MM.1S (cell line): ENCODE measurements at regions not wholly inside any gene's neighbourhood (a gene's known extent, or its start where the extent isn't known, plus 50 kb on each side); places are given as distances from the start of the nearest gene placed in this dataset.

Source experiments
- DNase-seq: peaks from one replicate; pipeline ENCODE4 v3.0.0-alpha.2; 2015
- H2AFZ ChIP-seq: fragments of 300-600 bp; sonication (generic); 2 replicates; pipeline ENCODE4 v1.6.0; 2016; ENCODE audit warnings: antibody characterized with exemption, low read length
- H3F3A ChIP-seq: fragments of 300-600 bp; sonication (generic); 2 replicates; pipeline ENCODE4 v1.6.1; 2016; ENCODE audit warnings: mild to moderate bottlenecking, antibody characterized with exemption, low read length, moderate library complexity, mixed read lengths; ENCODE audit not compliant: insufficient read depth
- H3K27ac ChIP-seq: fragments of 300-600 bp; sonication (generic); 2 replicates; pipeline ENCODE4 v1.5.1; 2016; ENCODE audit warnings: mild to moderate bottlenecking, low read length
- H3K27me3 ChIP-seq: fragments of 300-600 bp; sonication (generic); replicated peaks from 2 replicates; pipeline ENCODE4 v1.6.0; 2016; ENCODE audit warnings: low read length; ENCODE audit not compliant: insufficient read depth
- H3K36me3 ChIP-seq: fragments of 300-600 bp; sonication (generic); replicated peaks from 2 replicates; pipeline ENCODE4 v1.6.1; 2016; ENCODE audit warnings: mild to moderate bottlenecking, low read length, mixed read lengths; ENCODE audit not compliant: insufficient read depth
- H3K4me1 ChIP-seq: fragments of 300-600 bp; sonication (generic); 2 replicates; pipeline ENCODE4 v1.6.1; 2016; ENCODE audit warnings: low read length, mixed read lengths
- H3K4me2 ChIP-seq: fragments of 300-600 bp; sonication (generic); 2 replicates; pipeline ENCODE4 v1.6.0; 2016; ENCODE audit warnings: low read depth, low read length
- H3K4me3 ChIP-seq: fragments of 300-600 bp; sonication (generic); 2 replicates; pipeline ENCODE4 v1.5.1; 2016; ENCODE audit warnings: low read length, mixed read lengths
- H3K79me2 ChIP-seq: fragments of 300-600 bp; sonication (generic); 2 replicates; pipeline ENCODE4 v1.6.1; 2016; ENCODE audit warnings: mixed run types, low read length, mixed read lengths
- H3K9ac ChIP-seq: fragments of 300-600 bp; sonication (generic); 2 replicates; pipeline ENCODE4 v1.6.1; 2016; ENCODE audit warnings: low read length, mixed read lengths
- H3K9me2 ChIP-seq: fragments of 300-600 bp; sonication (generic); replicated peaks from 2 replicates; pipeline ENCODE4 v1.6.1; 2016; ENCODE audit warnings: mild to moderate bottlenecking, low read length, mixed read lengths; ENCODE audit not compliant: insufficient read depth
- H3K9me3 ChIP-seq: fragments of 300-600 bp; sonication (generic); replicated peaks from 2 replicates; pipeline ENCODE4 v1.6.1; 2016; ENCODE audit warnings: mild to moderate bottlenecking, low read length, mixed read lengths; ENCODE audit not compliant: insufficient read depth
- H4K20me1 ChIP-seq: fragments of 300-600 bp; sonication (generic); 2 replicates; pipeline ENCODE4 v1.6.1; 2016; ENCODE audit warnings: mild to moderate bottlenecking, low read length, moderate library complexity, mixed read lengths; ENCODE audit not compliant: insufficient read depth
- EZH2 ChIP-seq: fragments of 300-600 bp; sonication (generic); optimal IDR thresholded peaks from 2 replicates; pipeline ENCODE3; 2017; ENCODE audit warnings: low read depth, mild to moderate bottlenecking, antibody characterized with exemption, low read length, mixed read lengths
- EZH2phosphoT487 ChIP-seq: fragments of 300-600 bp; sonication (generic); IDR thresholded peaks from 2 replicates; pipeline ENCODE4 v1.6.1; 2018; ENCODE audit warnings: antibody characterized with exemption, low read length
- TF ChIP-seq, protein P1 (sequence below): fragments of 300-600 bp; sonication (generic); IDR thresholded peaks from 2 replicates; pipeline ENCODE4 v1.5.1; 2016; ENCODE audit warnings: antibody characterized with exemption, low read length, mixed read lengths

DNA sequence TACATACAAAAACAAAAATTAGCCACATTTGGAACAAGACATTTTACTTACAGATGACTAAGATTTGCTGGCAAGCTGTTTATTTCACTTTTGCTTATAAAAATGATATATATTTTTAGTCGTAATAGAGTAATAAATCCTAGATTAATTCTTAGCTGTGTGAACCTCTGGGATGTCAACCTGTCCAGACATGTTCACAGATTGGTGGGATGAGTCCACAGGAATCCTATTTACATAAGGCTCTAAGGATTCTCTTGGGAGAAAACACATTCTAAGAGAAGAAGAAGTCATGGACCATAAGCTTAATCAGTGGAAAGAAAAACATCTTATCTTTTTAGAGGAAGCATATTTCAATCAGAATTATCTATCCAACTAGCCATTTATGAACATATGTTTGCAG, 797.4 kb downstream of the C12orf50 start:
- Histone ChIP-seq H3K9me3 (no peaks in the 10 kb centered on the region), H4K20me1 (no peaks in the 10 kb centered on the region), H3K4me2 (no peak overlapping the region), H3F3A (no peaks in the 10 kb centered on the region), H3K4me3 (no peak overlapping the region), H3K9ac (no peak overlapping the region), H3K9me2 (no peaks in the 10 kb centered on the region), H3K27me3 (no peaks in the 10 kb centered on the region), H3K79me2 (no peaks in the 10 kb centered on the region), H3K4me1 (no peaks in the 10 kb centered on the region), H3K27ac (no peak overlapping the region), H2AFZ (no peak overlapping the region), H3K36me3 (no peaks in the 10 kb centered on the region)
- DNase-seq: no peak
- TF ChIP-seq, protein P1, sequence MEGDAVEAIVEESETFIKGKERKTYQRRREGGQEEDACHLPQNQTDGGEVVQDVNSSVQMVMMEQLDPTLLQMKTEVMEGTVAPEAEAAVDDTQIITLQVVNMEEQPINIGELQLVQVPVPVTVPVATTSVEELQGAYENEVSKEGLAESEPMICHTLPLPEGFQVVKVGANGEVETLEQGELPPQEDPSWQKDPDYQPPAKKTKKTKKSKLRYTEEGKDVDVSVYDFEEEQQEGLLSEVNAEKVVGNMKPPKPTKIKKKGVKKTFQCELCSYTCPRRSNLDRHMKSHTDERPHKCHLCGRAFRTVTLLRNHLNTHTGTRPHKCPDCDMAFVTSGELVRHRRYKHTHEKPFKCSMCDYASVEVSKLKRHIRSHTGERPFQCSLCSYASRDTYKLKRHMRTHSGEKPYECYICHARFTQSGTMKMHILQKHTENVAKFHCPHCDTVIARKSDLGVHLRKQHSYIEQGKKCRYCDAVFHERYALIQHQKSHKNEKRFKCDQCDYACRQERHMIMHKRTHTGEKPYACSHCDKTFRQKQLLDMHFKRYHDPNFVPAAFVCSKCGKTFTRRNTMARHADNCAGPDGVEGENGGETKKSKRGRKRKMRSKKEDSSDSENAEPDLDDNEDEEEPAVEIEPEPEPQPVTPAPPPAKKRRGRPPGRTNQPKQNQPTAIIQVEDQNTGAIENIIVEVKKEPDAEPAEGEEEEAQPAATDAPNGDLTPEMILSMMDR: no peak
- TF ChIP-seq EZH2phosphoT487: no peak
- no peak for TF ChIP-seq EZH2

DNA sequence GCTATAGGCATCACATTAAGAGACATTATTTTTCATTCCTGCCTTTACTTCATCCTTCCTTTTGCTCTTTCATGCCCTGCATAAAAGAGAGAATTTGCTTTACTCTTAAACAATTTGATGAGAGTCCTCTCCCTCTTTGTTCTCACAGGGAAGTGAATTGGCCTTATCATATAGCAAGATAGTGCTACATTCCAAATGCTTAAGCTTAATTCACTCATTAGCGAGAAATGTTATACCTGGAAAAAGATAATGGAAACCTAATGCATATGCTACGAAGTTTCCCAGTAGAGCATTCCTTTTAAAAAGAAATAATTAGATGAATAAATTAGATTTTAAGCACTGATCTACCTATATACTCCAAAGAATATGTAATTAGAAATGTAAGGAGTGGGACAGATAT, 798.8 kb downstream of the C12orf50 start:
- no peak overlapping the region for H3K27ac ChIP-seq

GRCh38 chr12:87227162-87227561, 802.0 kb downstream of the C12orf50 start:
- Histone ChIP-seq H3K27me3 (no peaks in the 10 kb centered on the region), H3F3A (no peaks in the 10 kb centered on the region), H3K9me2 (no peaks in the 10 kb centered on the region), H3K9me3 (no peaks in the 10 kb centered on the region), H4K20me1 (no peaks in the 10 kb centered on the region), H3K36me3 (no peaks in the 10 kb centered on the region), H3K9ac (no peak overlapping the region), H3K4me3 (no peak overlapping the region), H3K4me1 (no peaks in the 10 kb centered on the region), H3K79me2 (no peaks in the 10 kb centered on the region), H2AFZ (no peak overlapping the region), H3K4me2 (no peak overlapping the region), H3K27ac (no peak overlapping the region)
- no peak for DNase-seq
- TF ChIP-seq EZH2: no peak
- TF ChIP-seq EZH2phosphoT487: no peak
- TF ChIP-seq, protein P1: no peak

More for the DNA sequence above, 798.8 kb downstream of the C12orf50 start:
- Histone ChIP-seq H3K9me3 (no peaks in the 10 kb centered on the region), H3K9me2 (no peaks in the 10 kb centered on the region), H3K4me3 (no peak overlapping the region), H2AFZ (no peak overlapping the region), H3K79me2 (no peaks in the 10 kb centered on the region), H3K27me3 (no peaks in the 10 kb centered on the region), H3K4me1 (no peaks in the 10 kb centered on the region), H3K4me2 (no peak overlapping the region), H3K9ac (no peak overlapping the region), H3K36me3 (no peaks in the 10 kb centered on the region), H3F3A (no peaks in the 10 kb centered on the region), H4K20me1 (no peaks in the 10 kb centered on the region)
- DNase-seq: no peak
- TF ChIP-seq EZH2phosphoT487 (no peak), EZH2 (no peak)
- TF ChIP-seq, protein P1: no peak
